Embryonic facial prominence (tissue), 1 donor: ENCODE measurements at regions not wholly inside any gene's neighbourhood (a gene's known extent, or its start where the extent isn't known, plus 50 kb on each side); places are given as distances from the start of the nearest gene placed in this dataset.

Experiments used
- DNase-seq: peaks from one replicate; pipeline ENCODE4 v3.0.0-alpha.2; 2016; ENCODE audit errors: extremely low spot score

GRCh38 chr21:43274022-43274945, 105.5 kb downstream of the CRYAA start:
- no peak for DNase-seq

- DNase-seq = no peak
These were observed 104.9 kb downstream of the CRYAA start for GRCh38 chr21:43273708-43274021.

- DNase-seq = no peak
These were observed 104.4 kb downstream of the CRYAA start for GRCh38 chr21:43273016-43273707.

GRCh38 chr21:43272591-43272990, 103.8 kb downstream of the CRYAA start:
- DNase-seq = no peak

GRCh38 chr21:43271452-43272020, 102.7 kb downstream of the CRYAA start:
- DNase-seq = no peak

- no peak for DNase-seq
These were observed 102.0 kb downstream of the CRYAA start for GRCh38 chr21:43270800-43271301.

GRCh38 chr21:43269957-43270705, 101.3 kb downstream of the CRYAA start:
- no peak for DNase-seq

- no peak for DNase-seq
These were observed 100.6 kb downstream of the CRYAA start for GRCh38 chr21:43269440-43269839.

GRCh38 chr21:43268804-43269186, 100.0 kb downstream of the CRYAA start:
- no peak for DNase-seq

- no peak for DNase-seq
These were observed 99.4 kb downstream of the CRYAA start for GRCh38 chr21:43268086-43268803.

GRCh38 chr21:43267391-43268085, 98.7 kb downstream of the CRYAA start:
- DNase-seq = no peak

- no peak for DNase-seq
These were observed 97.7 kb downstream of the CRYAA start for GRCh38 chr21:43266534-43266933.

GRCh38 chr21:43262427-43262826, 93.6 kb downstream of the CRYAA start:
- no peak for DNase-seq
